GM12891 (cell line): ENCODE measurements at regions not wholly inside any gene's neighbourhood (a gene's known extent, or its start where the extent isn't known, plus 50 kb on each side); places are given as distances from the start of the nearest gene placed in this dataset.

Source experiments
- POLR2A ChIP-seq: IDR thresholded peaks from 2 replicates; pipeline ENCODE4 v1.6.1; 2011; ENCODE audit warnings: low read depth, low read length, control low read depth
- TAF1 ChIP-seq: IDR thresholded peaks from 2 replicates; pipeline ENCODE4 v1.6.1; 2011; ENCODE audit warnings: low read depth, low read length, control low read depth

DNA sequence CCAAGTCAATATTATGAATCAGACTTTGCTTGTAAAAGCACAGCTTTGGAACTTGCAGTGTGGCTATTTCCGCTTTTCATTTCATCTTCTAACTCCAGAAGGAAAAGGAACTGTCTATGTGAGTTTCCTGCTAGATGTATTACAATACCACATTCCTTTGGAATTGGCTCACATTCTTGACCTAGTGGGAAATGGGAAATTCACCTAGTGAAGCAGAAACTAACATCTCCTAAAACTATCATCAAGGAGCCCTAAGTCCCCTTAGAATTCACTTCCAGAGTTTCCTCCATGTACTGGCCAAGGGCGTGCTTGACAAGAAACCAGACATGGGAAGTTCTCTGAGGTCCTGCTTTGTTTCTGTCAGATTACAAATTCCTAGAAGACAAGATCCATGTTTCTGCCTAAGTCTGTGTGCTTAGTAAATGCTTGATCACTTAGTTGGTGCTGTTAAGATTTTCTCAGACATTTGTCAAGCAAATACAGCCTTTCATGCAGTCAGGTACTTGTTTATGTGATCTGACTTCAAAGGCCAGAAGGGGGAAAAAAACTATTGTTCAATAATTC lies 275.7 kb upstream of the FN1 start:
- no peak for TF ChIP-seq POLR2A
- no peak for TF ChIP-seq TAF1
